22Rv1 (cell line): ENCODE measurements at regions not wholly inside any gene's neighbourhood (a gene's known extent, or its start where the extent isn't known, plus 50 kb on each side); places are given as distances from the start of the nearest gene placed in this dataset.

Experiments
- ZFX ChIP-seq: fragments of 450-650 bp; IDR thresholded peaks from 2 replicates; pipeline ENCODE4 v1.6.1; 2017; ENCODE audit warnings: antibody characterized with exemption, borderline replicate concordance
- TF ChIP-seq, protein P1 (sequence below): fragments of 450-650 bp; IDR thresholded peaks from 2 replicates; pipeline ENCODE4 v1.5.1; 2017; ENCODE audit warnings: mild to moderate bottlenecking

DNA sequence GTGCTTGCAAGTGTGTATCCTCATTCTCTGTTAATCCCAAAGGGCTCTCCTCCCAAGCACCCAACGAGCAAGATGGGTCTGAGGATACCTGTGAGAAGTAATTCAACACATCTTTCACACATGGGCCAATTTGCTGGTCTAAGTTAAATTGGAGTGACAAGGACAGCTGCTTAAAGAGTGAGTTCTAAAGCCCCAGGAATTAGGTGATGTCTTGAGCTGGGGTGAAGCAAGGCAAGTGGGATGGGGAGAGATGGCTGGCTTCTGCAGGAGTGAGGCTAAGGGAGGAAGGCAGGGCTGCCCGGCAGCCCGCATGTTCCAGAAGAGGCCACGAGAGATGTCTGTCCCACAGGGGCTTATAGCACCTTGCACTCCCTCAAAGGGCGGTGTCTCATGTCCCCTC, 288.5 kb downstream of the CDH26 start:
- TF ChIP-seq, protein P1, sequence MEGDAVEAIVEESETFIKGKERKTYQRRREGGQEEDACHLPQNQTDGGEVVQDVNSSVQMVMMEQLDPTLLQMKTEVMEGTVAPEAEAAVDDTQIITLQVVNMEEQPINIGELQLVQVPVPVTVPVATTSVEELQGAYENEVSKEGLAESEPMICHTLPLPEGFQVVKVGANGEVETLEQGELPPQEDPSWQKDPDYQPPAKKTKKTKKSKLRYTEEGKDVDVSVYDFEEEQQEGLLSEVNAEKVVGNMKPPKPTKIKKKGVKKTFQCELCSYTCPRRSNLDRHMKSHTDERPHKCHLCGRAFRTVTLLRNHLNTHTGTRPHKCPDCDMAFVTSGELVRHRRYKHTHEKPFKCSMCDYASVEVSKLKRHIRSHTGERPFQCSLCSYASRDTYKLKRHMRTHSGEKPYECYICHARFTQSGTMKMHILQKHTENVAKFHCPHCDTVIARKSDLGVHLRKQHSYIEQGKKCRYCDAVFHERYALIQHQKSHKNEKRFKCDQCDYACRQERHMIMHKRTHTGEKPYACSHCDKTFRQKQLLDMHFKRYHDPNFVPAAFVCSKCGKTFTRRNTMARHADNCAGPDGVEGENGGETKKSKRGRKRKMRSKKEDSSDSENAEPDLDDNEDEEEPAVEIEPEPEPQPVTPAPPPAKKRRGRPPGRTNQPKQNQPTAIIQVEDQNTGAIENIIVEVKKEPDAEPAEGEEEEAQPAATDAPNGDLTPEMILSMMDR: no peak
- no peak for TF ChIP-seq ZFX
